OCI-LY7 (cell line): ENCODE measurements at regions not wholly inside any gene's neighbourhood (a gene's known extent, or its start where the extent isn't known, plus 50 kb on each side); places are given as distances from the start of the nearest gene placed in this dataset.

Experiments used
- EZH2phosphoT487 ChIP-seq: fragments of 200-600 bp; sonication (generic); IDR thresholded peaks from 2 replicates; pipeline ENCODE4 v1.6.1; 2018; ENCODE audit warnings: low read depth, borderline replicate concordance, mild to moderate bottlenecking, mixed run types, antibody characterized with exemption, low read length, moderate library complexity, mixed read lengths
- TF ChIP-seq, protein P1 (sequence below): fragments of 200-600 bp; sonication (generic); conservative IDR thresholded peaks from 2 replicates; pipeline ENCODE4 v1.5.1; 2014; ENCODE audit warnings: mild to moderate bottlenecking, antibody characterized with exemption, low read length, moderate library complexity, mixed read lengths

DNA sequence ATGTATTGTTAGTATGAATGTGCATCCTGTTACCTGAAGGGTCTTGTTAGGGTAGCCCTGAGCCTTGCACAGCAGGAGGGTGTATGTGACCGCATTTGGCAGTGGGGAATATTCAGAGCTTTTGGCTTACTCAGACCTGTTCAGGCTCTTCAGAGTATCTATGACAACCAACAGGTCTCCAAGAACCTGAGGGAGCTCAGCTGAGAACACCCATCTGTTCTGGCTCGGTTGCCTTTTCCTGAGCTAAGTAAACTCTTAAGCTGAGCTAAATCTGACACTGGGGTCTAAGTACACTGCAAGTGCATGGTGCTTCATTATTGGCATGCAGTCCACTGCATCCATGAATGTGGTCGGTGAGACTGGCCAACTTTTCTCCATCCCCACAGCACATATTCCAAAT lies 92.4 kb upstream of the CHST9 start:
- TF ChIP-seq, protein P1, sequence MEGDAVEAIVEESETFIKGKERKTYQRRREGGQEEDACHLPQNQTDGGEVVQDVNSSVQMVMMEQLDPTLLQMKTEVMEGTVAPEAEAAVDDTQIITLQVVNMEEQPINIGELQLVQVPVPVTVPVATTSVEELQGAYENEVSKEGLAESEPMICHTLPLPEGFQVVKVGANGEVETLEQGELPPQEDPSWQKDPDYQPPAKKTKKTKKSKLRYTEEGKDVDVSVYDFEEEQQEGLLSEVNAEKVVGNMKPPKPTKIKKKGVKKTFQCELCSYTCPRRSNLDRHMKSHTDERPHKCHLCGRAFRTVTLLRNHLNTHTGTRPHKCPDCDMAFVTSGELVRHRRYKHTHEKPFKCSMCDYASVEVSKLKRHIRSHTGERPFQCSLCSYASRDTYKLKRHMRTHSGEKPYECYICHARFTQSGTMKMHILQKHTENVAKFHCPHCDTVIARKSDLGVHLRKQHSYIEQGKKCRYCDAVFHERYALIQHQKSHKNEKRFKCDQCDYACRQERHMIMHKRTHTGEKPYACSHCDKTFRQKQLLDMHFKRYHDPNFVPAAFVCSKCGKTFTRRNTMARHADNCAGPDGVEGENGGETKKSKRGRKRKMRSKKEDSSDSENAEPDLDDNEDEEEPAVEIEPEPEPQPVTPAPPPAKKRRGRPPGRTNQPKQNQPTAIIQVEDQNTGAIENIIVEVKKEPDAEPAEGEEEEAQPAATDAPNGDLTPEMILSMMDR = no peak
- TF ChIP-seq EZH2phosphoT487 = no peak
